ENCODE measurements at regions not wholly inside any gene's neighbourhood (a gene's known extent, or its start where the extent isn't known, plus 50 kb on each side); places are given as distances from the start of the nearest gene placed in this dataset.

DNA sequence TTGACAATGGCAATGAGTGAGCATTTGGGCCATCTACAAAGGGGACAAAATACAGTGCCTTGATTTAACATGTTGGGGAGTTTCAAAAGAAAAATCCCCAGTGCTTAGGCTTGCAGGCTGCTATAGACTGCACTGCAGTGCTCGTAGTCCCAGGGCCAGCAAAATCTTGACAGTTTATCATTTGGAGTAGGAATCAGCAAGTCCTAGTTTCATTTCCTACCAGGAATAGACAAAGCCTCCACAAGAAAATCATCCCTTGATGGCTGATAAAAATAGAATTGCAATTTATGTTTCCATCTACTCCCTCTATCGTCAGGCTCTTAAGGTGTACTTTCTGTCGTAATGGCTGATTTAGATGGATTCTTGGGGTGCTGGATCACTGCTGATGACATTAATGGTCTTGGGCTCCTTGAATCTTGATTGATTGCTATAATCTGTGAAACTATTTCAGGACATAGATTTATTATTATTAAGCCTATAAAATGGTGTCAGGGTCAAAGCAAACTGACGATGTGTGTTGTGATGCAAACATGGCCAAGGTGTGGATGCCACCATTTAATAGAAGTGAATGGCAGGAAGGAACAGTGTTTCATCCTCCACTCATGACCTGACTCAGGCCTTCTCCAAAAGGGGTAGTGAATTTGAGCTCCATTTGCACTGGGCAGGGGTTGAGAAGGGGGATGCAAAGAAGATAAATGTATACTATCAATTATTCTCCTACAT, 171.7 kb downstream of the PIK3R1 start:
- Histone ChIP-seq H3K4me3 (ENCODE audit: severe bottlenecking) (no peak overlapping the region), H3K36me3 (ENCODE audit: low read depth) (no peaks in the 10 kb centered on the region), H3K27ac (ENCODE audit: poor library complexity, severe bottlenecking) (no peak overlapping the region), H3K27me3 (ENCODE audit: insufficient read depth, poor library complexity, severe bottlenecking) (no peaks in the 10 kb centered on the region), H3K4me1 (ENCODE audit: insufficient read depth, poor library complexity, severe bottlenecking) (peaks cover 3% of the 10 kb centered on the region), H3K9me3 (ENCODE audit: severe bottlenecking) (no peaks in the 10 kb centered on the region)
- DNase-seq (ENCODE audit: low spot score) (no peak), ATAC-seq (ENCODE audit: low read depth) (no peak)
- TF ChIP-seq, protein P1, sequence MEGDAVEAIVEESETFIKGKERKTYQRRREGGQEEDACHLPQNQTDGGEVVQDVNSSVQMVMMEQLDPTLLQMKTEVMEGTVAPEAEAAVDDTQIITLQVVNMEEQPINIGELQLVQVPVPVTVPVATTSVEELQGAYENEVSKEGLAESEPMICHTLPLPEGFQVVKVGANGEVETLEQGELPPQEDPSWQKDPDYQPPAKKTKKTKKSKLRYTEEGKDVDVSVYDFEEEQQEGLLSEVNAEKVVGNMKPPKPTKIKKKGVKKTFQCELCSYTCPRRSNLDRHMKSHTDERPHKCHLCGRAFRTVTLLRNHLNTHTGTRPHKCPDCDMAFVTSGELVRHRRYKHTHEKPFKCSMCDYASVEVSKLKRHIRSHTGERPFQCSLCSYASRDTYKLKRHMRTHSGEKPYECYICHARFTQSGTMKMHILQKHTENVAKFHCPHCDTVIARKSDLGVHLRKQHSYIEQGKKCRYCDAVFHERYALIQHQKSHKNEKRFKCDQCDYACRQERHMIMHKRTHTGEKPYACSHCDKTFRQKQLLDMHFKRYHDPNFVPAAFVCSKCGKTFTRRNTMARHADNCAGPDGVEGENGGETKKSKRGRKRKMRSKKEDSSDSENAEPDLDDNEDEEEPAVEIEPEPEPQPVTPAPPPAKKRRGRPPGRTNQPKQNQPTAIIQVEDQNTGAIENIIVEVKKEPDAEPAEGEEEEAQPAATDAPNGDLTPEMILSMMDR (IDR thresholded peaks at IDR 0.05; ENCODE audit: poor library complexity, severe bottlenecking) = no peak

DNA sequence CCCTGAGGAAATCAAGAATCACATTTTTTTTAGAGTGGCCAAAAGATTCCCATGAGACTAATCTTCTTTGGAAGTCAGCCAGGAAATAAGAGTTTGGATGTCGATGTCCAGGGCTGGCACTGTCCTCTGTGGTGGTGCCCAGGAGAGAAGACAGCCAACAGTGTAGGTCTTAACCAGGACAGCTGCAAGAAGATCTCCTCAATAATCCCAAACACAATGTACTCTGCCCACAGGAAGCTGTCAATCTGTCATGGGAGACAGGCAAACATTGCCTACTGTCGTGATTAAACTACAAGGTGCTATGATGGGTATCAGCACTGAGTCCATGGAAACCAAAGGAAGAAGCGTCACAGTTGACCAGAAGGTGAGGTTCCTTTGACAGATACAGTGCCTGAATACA, 174.1 kb downstream of the PIK3R1 start:
- Histone ChIP-seq H3K27me3 (ENCODE audit: insufficient read depth, poor library complexity, severe bottlenecking) (no peaks in the 10 kb centered on the region), H3K4me3 (ENCODE audit: severe bottlenecking) (no peak overlapping the region), H3K36me3 (ENCODE audit: low read depth) (no peaks in the 10 kb centered on the region), H3K27ac (ENCODE audit: poor library complexity, severe bottlenecking) (no peak overlapping the region), H3K4me1 (ENCODE audit: insufficient read depth, poor library complexity, severe bottlenecking) (no peaks in the 10 kb centered on the region), H3K9me3 (ENCODE audit: severe bottlenecking) (no peaks in the 10 kb centered on the region)
- no peak for ATAC-seq (ENCODE audit: low read depth)
- TF ChIP-seq, protein P1 (IDR thresholded peaks at IDR 0.05; ENCODE audit: poor library complexity, severe bottlenecking) = no peak
- no peak for DNase-seq (ENCODE audit: low spot score)

- Histone ChIP-seq H3K4me3 (ENCODE audit: severe bottlenecking) (no peak overlapping the region), H3K36me3 (ENCODE audit: low read depth) (no peaks in the 10 kb centered on the region), H3K4me1 (ENCODE audit: insufficient read depth, poor library complexity, severe bottlenecking) (no peaks in the 10 kb centered on the region), H3K27ac (ENCODE audit: poor library complexity, severe bottlenecking) (no peak overlapping the region), H3K9me3 (ENCODE audit: severe bottlenecking) (no peaks in the 10 kb centered on the region), H3K27me3 (ENCODE audit: insufficient read depth, poor library complexity, severe bottlenecking) (no peaks in the 10 kb centered on the region)
- no peak for DNase-seq (ENCODE audit: low spot score)
- no peak for ATAC-seq (ENCODE audit: low read depth)
- TF ChIP-seq, protein P1 (IDR thresholded peaks at IDR 0.05; ENCODE audit: poor library complexity, severe bottlenecking) = no peak
Measured at GRCh38 chr5:68392617-68393016, 177.1 kb downstream of the PIK3R1 start.

GRCh38 chr5:68395302-68395701, 179.7 kb downstream of the PIK3R1 start:
- H3K4me3 ChIP-seq (ENCODE audit: severe bottlenecking) = no peak overlapping the region
- no peak for ATAC-seq (ENCODE audit: low read depth)
- H3K9me3 ChIP-seq (ENCODE audit: severe bottlenecking) = no peaks in the 10 kb centered on the region
- no peak overlapping the region for H3K27ac ChIP-seq (ENCODE audit: poor library complexity, severe bottlenecking)
- no peak for DNase-seq (ENCODE audit: low spot score)
- H3K4me1 ChIP-seq (ENCODE audit: insufficient read depth, poor library complexity, severe bottlenecking) = no peaks in the 10 kb centered on the region
- H3K36me3 ChIP-seq (ENCODE audit: low read depth) = no peaks in the 10 kb centered on the region
- H3K27me3 ChIP-seq (ENCODE audit: insufficient read depth, poor library complexity, severe bottlenecking) = no peaks in the 10 kb centered on the region
- TF ChIP-seq, protein P1 (IDR thresholded peaks at IDR 0.05; ENCODE audit: poor library complexity, severe bottlenecking) = no peak

DNA sequence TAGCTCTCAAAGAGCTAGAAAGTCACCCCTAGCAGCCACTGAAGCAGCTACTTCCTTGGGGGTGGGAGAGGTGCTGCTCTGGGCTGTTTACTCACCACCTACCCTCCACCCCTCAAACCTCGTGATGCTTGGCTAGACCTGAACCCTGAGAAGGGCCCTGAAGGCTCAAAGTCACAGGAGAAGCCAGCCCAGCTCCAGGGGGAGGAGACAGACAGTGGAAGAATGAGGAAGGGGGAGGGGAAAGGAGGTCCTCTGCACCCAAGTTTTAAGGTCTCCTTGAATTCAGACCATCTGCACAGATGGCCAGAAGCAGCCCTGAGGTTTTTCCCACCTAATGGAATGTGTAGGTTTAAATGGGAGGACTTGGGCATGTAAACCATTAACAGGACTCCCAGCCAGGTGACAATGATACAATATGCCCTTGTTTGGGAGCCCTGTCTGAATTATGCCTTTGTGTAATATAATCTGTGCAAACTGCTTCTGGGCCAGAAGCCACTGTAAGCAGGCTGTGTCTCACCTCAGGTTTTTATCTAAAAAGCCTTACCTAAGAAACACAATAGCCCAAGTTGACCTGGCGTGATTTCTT, 180.5 kb downstream of the PIK3R1 start:
- H3K27ac ChIP-seq (ENCODE audit: poor library complexity, severe bottlenecking) = no peak overlapping the region
- H3K9me3 ChIP-seq (ENCODE audit: severe bottlenecking) = no peaks in the 10 kb centered on the region
- no peaks in the 10 kb centered on the region for H3K36me3 ChIP-seq (ENCODE audit: low read depth)
- no peaks in the 10 kb centered on the region for H3K27me3 ChIP-seq (ENCODE audit: insufficient read depth, poor library complexity, severe bottlenecking)
- no peaks in the 10 kb centered on the region for H3K4me1 ChIP-seq (ENCODE audit: insufficient read depth, poor library complexity, severe bottlenecking)
- TF ChIP-seq, protein P1 (IDR thresholded peaks at IDR 0.05; ENCODE audit: poor library complexity, severe bottlenecking) = no peak
- ATAC-seq (ENCODE audit: low read depth) (no peak), DNase-seq (ENCODE audit: low spot score) (no peak)
- H3K4me3 ChIP-seq (ENCODE audit: severe bottlenecking) = no peak overlapping the region
